H9 (cell line): ENCODE measurements at regions not wholly inside any gene's neighbourhood (a gene's known extent, or its start where the extent isn't known, plus 50 kb on each side); places are given as distances from the start of the nearest gene placed in this dataset.

Source experiments
- DNase-seq: peaks from one replicate; pipeline ENCODE4 v3.0.0-alpha.2; 2017
- H2AFZ ChIP-seq: one replicate; pipeline ENCODE4 v1.6.1; 2013; ENCODE audit warnings: mild to moderate bottlenecking, low read length, control low read depth, moderate library complexity
- H2AK5ac ChIP-seq: 2 replicates; pipeline ENCODE4 v1.6.1; 2013; ENCODE audit warnings: low read length, control low read depth, mixed read lengths; ENCODE audit not compliant: insufficient read length
- H2BK120ac ChIP-seq: one replicate; pipeline ENCODE4 v1.6.1; 2013; ENCODE audit warnings: low read depth, mild to moderate bottlenecking, low read length, control low read depth, inconsistent platforms; ENCODE audit not compliant: poor library complexity, severe bottlenecking
- H2BK12ac ChIP-seq: 2 replicates; pipeline ENCODE4 v1.6.1; 2013; ENCODE audit warnings: low read length, control low read depth, mixed read lengths, low read depth; ENCODE audit not compliant: insufficient read length
- H2BK15ac ChIP-seq: 2 replicates; pipeline ENCODE4 v1.6.1; 2013; ENCODE audit warnings: low read depth, low read length, control low read depth
- H2BK20ac ChIP-seq: one replicate; pipeline ENCODE4 v1.6.1; 2013; ENCODE audit warnings: low read depth, mild to moderate bottlenecking, low read length, control low read depth, inconsistent platforms; ENCODE audit not compliant: poor library complexity, severe bottlenecking
- H2BK5ac ChIP-seq: 2 replicates; pipeline ENCODE4 v1.6.1; 2013; ENCODE audit warnings: low read length, control low read depth, mixed read lengths; ENCODE audit not compliant: insufficient read length
- H3K14ac ChIP-seq: 2 replicates; pipeline ENCODE4 v1.6.1; 2013; ENCODE audit warnings: low read length, control low read depth; ENCODE audit not compliant: insufficient read depth
- H3K18ac ChIP-seq: 2 replicates; pipeline ENCODE4 v1.6.1; 2013; ENCODE audit warnings: low read depth, mild to moderate bottlenecking, mixed read lengths, low read length, control low read depth; ENCODE audit not compliant: insufficient read length
- H3K23ac ChIP-seq: 2 replicates; pipeline ENCODE4 v1.6.1; 2013; ENCODE audit warnings: low read length, control low read depth, mixed read lengths, low read depth; ENCODE audit not compliant: insufficient read length
- H3K23me2 ChIP-seq: 2 replicates; pipeline ENCODE4 v1.6.1; 2013; ENCODE audit warnings: low read depth, mild to moderate bottlenecking, mixed read lengths, low read length, control low read depth; ENCODE audit not compliant: insufficient read length, poor library complexity, severe bottlenecking
- H3K27ac ChIP-seq: 2 replicates; pipeline ENCODE4 v1.5.1; 2013; ENCODE audit warnings: low read length, control low read depth, mixed read lengths, low read depth; ENCODE audit not compliant: insufficient read length
- H3K27me3 ChIP-seq: 2 replicates; pipeline ENCODE4 v1.6.1; 2013; ENCODE audit warnings: low read length, control low read depth, inconsistent platforms; ENCODE audit not compliant: insufficient read depth
- H3K4ac ChIP-seq: 2 replicates; pipeline ENCODE4 v1.6.1; 2013; ENCODE audit warnings: low read depth, mild to moderate bottlenecking, control low read depth, inconsistent platforms, low read length, moderate library complexity
- H3K4me1 ChIP-seq: 2 replicates; pipeline ENCODE4 v1.6.1; 2013; ENCODE audit warnings: low read length, control low read depth, inconsistent platforms; ENCODE audit not compliant: insufficient read depth
- H3K4me2 ChIP-seq: 2 replicates; pipeline ENCODE4 v1.6.1; 2013; ENCODE audit warnings: low read length, control low read depth, mixed read lengths; ENCODE audit not compliant: insufficient read length, insufficient read depth
- H3K56ac ChIP-seq: 2 replicates; pipeline ENCODE4 v1.6.1; 2013; ENCODE audit warnings: low read depth, mild to moderate bottlenecking, mixed read lengths, low read length, control low read depth; ENCODE audit not compliant: insufficient read length
- H3K79me1 ChIP-seq: 2 replicates; pipeline ENCODE4 v1.6.1; 2013; ENCODE audit warnings: low read depth, mild to moderate bottlenecking, moderate library complexity, low read length, control low read depth, inconsistent platforms; ENCODE audit not compliant: insufficient read depth, poor library complexity, severe bottlenecking
- H3K79me2 ChIP-seq: 2 replicates; pipeline ENCODE4 v1.6.1; 2013; ENCODE audit warnings: low read length, control low read depth, inconsistent platforms; ENCODE audit not compliant: insufficient read depth
- H3K9ac ChIP-seq: 2 replicates; pipeline ENCODE4 v1.6.1; 2013; ENCODE audit warnings: low read length, control low read depth, mixed read lengths; ENCODE audit not compliant: insufficient read length; ENCODE audit errors: extremely low read depth
- H3K9me3 ChIP-seq: one replicate; pipeline ENCODE4 v1.6.1; 2013; ENCODE audit warnings: low read depth, low read length, inconsistent platforms; ENCODE audit not compliant: control insufficient read depth
- H3T11ph ChIP-seq: one replicate; pipeline ENCODE4 v1.6.1; 2013; ENCODE audit warnings: mild to moderate bottlenecking, low read length, control low read depth, inconsistent platforms
- H4K20me1 ChIP-seq: one replicate; pipeline ENCODE4 v1.6.1; 2013; ENCODE audit not compliant: control insufficient read depth, insufficient read length, insufficient read depth
- H4K5ac ChIP-seq: 2 replicates; pipeline ENCODE4 v1.6.1; 2013; ENCODE audit warnings: low read depth, mild to moderate bottlenecking, mixed read lengths, low read length, control low read depth; ENCODE audit not compliant: insufficient read length
- H4K8ac ChIP-seq: replicated peaks from 2 replicates; pipeline ENCODE4 v1.6.1; 2013; ENCODE audit warnings: low read length, control low read depth, mixed read lengths, low read depth; ENCODE audit not compliant: insufficient read length
- H4K91ac ChIP-seq: 2 replicates; pipeline ENCODE4 v1.6.1; 2013; ENCODE audit warnings: low read depth, mild to moderate bottlenecking, moderate library complexity, mixed read lengths, low read length, control low read depth; ENCODE audit not compliant: insufficient read length
- H3K27ac Mint-ChIP-seq, 3 experiments: 2 replicates in 2 of 3; 3 replicates in 1 of 3; pipeline ENCODE4 v1.8.0; 2020 to 2021; ENCODE audit warnings: mixed read lengths in 3 of 3, mild to moderate bottlenecking in 1 of 3, moderate library complexity in 1 of 3
- H3K27me3 Mint-ChIP-seq: 2 replicates; pipeline ENCODE4 v1.8.0; 2021; ENCODE audit warnings: low read depth, mild to moderate bottlenecking, moderate library complexity, mixed read lengths
- H3K36me3 Mint-ChIP-seq, 3 experiments: 2 replicates in 2 of 3; 3 replicates in 1 of 3; pipeline ENCODE4 v1.8.0; 2020 to 2021; ENCODE audit warnings: low read depth in 3 of 3, mixed read lengths in 3 of 3; ENCODE audit not compliant: insufficient read depth in 1 of 3
- H3K4me1 Mint-ChIP-seq, 2 experiments: 2 replicates each; pipeline ENCODE4 v1.8.0; 2020; ENCODE audit warnings: mixed read lengths in 2 of 2
- H3K4me3 Mint-ChIP-seq, 2 experiments: 2 replicates in 1 of 2; 3 replicates in 1 of 2; pipeline ENCODE4 v1.8.0; 2020 to 2021; ENCODE audit warnings: mild to moderate bottlenecking in 2 of 2, mixed read lengths in 2 of 2, moderate library complexity in 1 of 2
- H3K9me3 Mint-ChIP-seq, 2 experiments: 2 replicates in 1 of 2; 3 replicates in 1 of 2; pipeline ENCODE4 v1.8.0; 2020; ENCODE audit warnings: mild to moderate bottlenecking in 2 of 2, mixed read lengths in 2 of 2, moderate library complexity in 1 of 2
- WGBS: extraction: QIAGEN DNeasy Blood & Tissue Kit; methylation state at CpG from one replicate; pipeline ENCODE4 v1.1.7; 2013; ENCODE audit warnings: missing lambda C conversion rate, low lambda C conversion rate, mixed read lengths; ENCODE audit not compliant: insufficient read length; ENCODE audit errors: extremely low coverage; 5-methylcytosine and 5-hydroxymethylcytosine counted together
- TF ChIP-seq, protein P1 (sequence below): fragments of 200-600 bp; sonication (generic); conservative IDR thresholded peaks from 3 replicates; pipeline ENCODE4 v1.8.0; 2021; ENCODE audit warnings: antibody characterized with exemption, mild to moderate bottlenecking

DNA sequence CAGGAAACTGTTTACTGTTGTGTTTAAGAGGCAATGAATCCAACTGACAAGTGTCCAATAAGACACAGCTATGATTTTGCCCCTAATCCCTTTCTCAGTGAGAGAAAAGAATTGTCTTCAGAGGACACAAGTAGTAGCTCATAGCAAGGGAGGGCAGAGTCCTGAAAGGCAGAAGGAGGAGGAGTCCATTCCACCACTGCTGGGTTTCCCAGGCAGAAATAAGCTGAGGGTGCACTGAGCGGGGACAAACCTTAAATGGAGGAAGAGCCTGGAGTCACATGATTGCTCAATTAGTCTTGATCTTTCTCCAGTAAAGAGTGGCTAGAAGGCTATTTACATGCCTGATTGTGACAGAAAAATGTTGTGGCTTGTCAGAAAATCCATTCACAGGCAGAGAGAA lies 573.8 kb downstream of the POM121L12 start:
- no peaks in the 10 kb centered on the region for H3K27me3 ChIP-seq
- H2BK15ac ChIP-seq = no peak overlapping the region
- H2BK20ac ChIP-seq = no peak overlapping the region
- TF ChIP-seq, protein P1, sequence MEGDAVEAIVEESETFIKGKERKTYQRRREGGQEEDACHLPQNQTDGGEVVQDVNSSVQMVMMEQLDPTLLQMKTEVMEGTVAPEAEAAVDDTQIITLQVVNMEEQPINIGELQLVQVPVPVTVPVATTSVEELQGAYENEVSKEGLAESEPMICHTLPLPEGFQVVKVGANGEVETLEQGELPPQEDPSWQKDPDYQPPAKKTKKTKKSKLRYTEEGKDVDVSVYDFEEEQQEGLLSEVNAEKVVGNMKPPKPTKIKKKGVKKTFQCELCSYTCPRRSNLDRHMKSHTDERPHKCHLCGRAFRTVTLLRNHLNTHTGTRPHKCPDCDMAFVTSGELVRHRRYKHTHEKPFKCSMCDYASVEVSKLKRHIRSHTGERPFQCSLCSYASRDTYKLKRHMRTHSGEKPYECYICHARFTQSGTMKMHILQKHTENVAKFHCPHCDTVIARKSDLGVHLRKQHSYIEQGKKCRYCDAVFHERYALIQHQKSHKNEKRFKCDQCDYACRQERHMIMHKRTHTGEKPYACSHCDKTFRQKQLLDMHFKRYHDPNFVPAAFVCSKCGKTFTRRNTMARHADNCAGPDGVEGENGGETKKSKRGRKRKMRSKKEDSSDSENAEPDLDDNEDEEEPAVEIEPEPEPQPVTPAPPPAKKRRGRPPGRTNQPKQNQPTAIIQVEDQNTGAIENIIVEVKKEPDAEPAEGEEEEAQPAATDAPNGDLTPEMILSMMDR = no peak
- no peak overlapping the region for H3K4ac ChIP-seq
- H3K18ac ChIP-seq = no peak overlapping the region
- no peaks in the 10 kb centered on the region for H3K36me3 Mint-ChIP-seq
- no peaks in the 10 kb centered on the region for H3K79me2 ChIP-seq
- no peaks in the 10 kb centered on the region for H3K9me3 ChIP-seq
- no peaks in the 10 kb centered on the region for H3K27me3 Mint-ChIP-seq
- H3T11ph ChIP-seq = no peak overlapping the region
- no peaks in the 10 kb centered on the region for H4K20me1 ChIP-seq
- no peak overlapping the region for H2AK5ac ChIP-seq
- no peak overlapping the region for H3K4me2 ChIP-seq
- H3K4me3 Mint-ChIP-seq = no peak overlapping the region
- no peak overlapping the region for H3K56ac ChIP-seq
- no peak overlapping the region for H2BK5ac ChIP-seq
- no peak overlapping the region for H2BK120ac ChIP-seq
- H3K23me2 ChIP-seq = no peaks in the 10 kb centered on the region
- H2BK12ac ChIP-seq = no peak overlapping the region
- H3K9ac ChIP-seq = no peak overlapping the region
- no peak overlapping the region for H3K23ac ChIP-seq
- DNase-seq = no peak
- peaks cover 9% of the 10 kb centered on the region in 2 experiments for H3K4me1 Mint-ChIP-seq
- H3K27ac Mint-ChIP-seq = 0 out of 7 replicates have a peak overlapping the region, but pooled peaks of 1 of the 3 experiments have one; percentile 37
- no CpG with 5 or more reads among the region's 1 CpG for whole genome bisulfite sequencing
- H3K14ac ChIP-seq = no peak overlapping the region
- no peak overlapping the region for H4K8ac ChIP-seq
- H2AFZ ChIP-seq = peak overlapping the region; percentile 48
- H3K4me1 ChIP-seq = no peaks in the 10 kb centered on the region; the same call in 1 of the 2 replicates
- H4K91ac ChIP-seq = no peak overlapping the region
- no peak overlapping the region for H3K27ac ChIP-seq
- H3K9me3 Mint-ChIP-seq = no peaks in the 10 kb centered on the region
- H4K5ac ChIP-seq = no peak overlapping the region
- H3K79me1 ChIP-seq = no peaks in the 10 kb centered on the region
